A549 (cell line): ENCODE measurements at regions not wholly inside any gene's neighbourhood (a gene's known extent, or its start where the extent isn't known, plus 50 kb on each side); places are given as distances from the start of the nearest gene placed in this dataset.

ENCODE experiments used
- ATAC-seq, 2 experiments: fragments of 200-7000 bp in 1 of 2; fragments of >200 bp in 1 of 2; cut with Nextera tagmentation in 1 of 2; cut with Tn5 transposase in 1 of 2; 3 replicates each; pipeline versions ENCODE4 v1.8.0 to v1.9.1; 2018 to 2020; ENCODE audit warnings: mild to moderate bottlenecking in 1 of 2, moderate library complexity in 1 of 2
- CTCF ChIA-PET: fragments of 300-600 bp; sonication (Branson Sonifier 250); formaldehyde crosslinking; extraction: SDS; loops from one replicate; lab custom pipeline; 2021; ENCODE audit warnings: antibody characterized with exemption, inconsistent platforms; lab: Yijun Ruan, JAX
- POLR2A ChIA-PET: fragments of 350-600 bp; formaldehyde crosslinking; extraction: SDS; loops from one replicate; lab custom pipeline; 2021; ENCODE audit warnings: antibody characterized with exemption, inconsistent platforms; lab: Yijun Ruan, JAX
- DNase-seq, 2 experiments: peaks; one replicate each; pipeline versions ENCODE4 v3.0.0 to v3.0.0-alpha.2; 2011 to 2016; ENCODE audit warnings: low read depth in 1 of 2, low spot score in 1 of 2
- FAIRE-seq: peaks from 2 replicates; lab custom pipeline; 2011; peaks lifted over from hg19 to GRCh38; lab: Jason Lieb, UNC
- H3K27ac ChIP-seq, 2 experiments: fragments of >200 bp; sonication (Bioruptor Twin); formaldehyde crosslinking; 3 replicates each; pipeline ENCODE4 v1.5.1; 2016 to 2017
- H3K4me1 ChIP-seq: fragments of >200 bp; sonication (Bioruptor Twin); formaldehyde crosslinking; 3 replicates; pipeline ENCODE4 v1.6.1; 2016
- H3K4me2 ChIP-seq: fragments of >200 bp; sonication (Bioruptor Twin); formaldehyde crosslinking; 3 replicates; pipeline ENCODE4 v1.6.1; 2016
- H3K4me3 ChIP-seq: fragments of >200 bp; sonication (Bioruptor Twin); formaldehyde crosslinking; 3 replicates; pipeline ENCODE4 v1.5.1; 2016
- H3K9me3 ChIP-seq: fragments of >200 bp; sonication (Bioruptor Twin); formaldehyde crosslinking; 3 replicates; pipeline ENCODE4 v1.6.1; 2016
- BHLHE40 ChIP-seq: IDR thresholded peaks from 2 replicates; pipeline ENCODE4 v1.6.1; 2012; ENCODE audit warnings: low read depth, low read length, inconsistent platforms
- CHD2 ChIP-seq: fragments of 150-350 bp; IDR thresholded peaks from 2 replicates; pipeline ENCODE4 v1.6.1; 2014; ENCODE audit warnings: low read length; ENCODE audit not compliant: partially characterized antibody
- EHF ChIP-seq: fragments of 250-450 bp; sonication (Bioruptor Pico); IDR thresholded peaks from 2 replicates; pipeline ENCODE4 v1.5.0; 2020; ENCODE audit warnings: mild to moderate bottlenecking
- FOXS1 ChIP-seq: fragments of 250-450 bp; sonication (Bioruptor Pico); IDR thresholded peaks from 2 replicates; pipeline ENCODE4 v1.5.0; 2020; ENCODE audit warnings: mild to moderate bottlenecking, moderate library complexity
- HEYL ChIP-seq: fragments of 250-450 bp; sonication (Bioruptor Pico); IDR thresholded peaks from 2 replicates; pipeline ENCODE4 v1.8.0; 2021; ENCODE audit warnings: mild to moderate bottlenecking, moderate library complexity
- KDM1A ChIP-seq: fragments of 200-600 bp; sonication (generic); IDR thresholded peaks from 2 replicates; pipeline ENCODE4 v1.6.1; 2016; ENCODE audit warnings: low read depth, mild to moderate bottlenecking
- MYC ChIP-seq: IDR thresholded peaks from 2 replicates; pipeline ENCODE4 v1.6.1; 2012; ENCODE audit warnings: mild to moderate bottlenecking, inconsistent platforms, low read length, improper control_type of control experiment, borderline replicate concordance
- NPAS2 ChIP-seq: fragments of 250-450 bp; sonication (Bioruptor Pico); IDR thresholded peaks from 2 replicates; pipeline ENCODE4 v1.8.0; 2022; ENCODE audit warnings: mild to moderate bottlenecking, moderate library complexity, borderline replicate concordance
- RFX5 ChIP-seq: fragments of 450-650 bp; IDR thresholded peaks from 2 replicates; pipeline ENCODE4 v1.7.1; 2014; ENCODE audit warnings: antibody characterized with exemption, mild to moderate bottlenecking, moderate library complexity
- RNF2 ChIP-seq: fragments of 200-600 bp; sonication (generic); IDR thresholded peaks from 2 replicates; pipeline ENCODE4 v1.6.1; 2016; ENCODE audit warnings: low read depth, mild to moderate bottlenecking, antibody characterized with exemption, moderate library complexity, borderline replicate concordance
- SMC3 ChIP-seq: fragments of >200 bp; sonication (Bioruptor Twin); formaldehyde crosslinking; IDR thresholded peaks from 3 replicates; pipeline ENCODE4 v1.6.1; 2018; ENCODE audit warnings: inconsistent platforms
- USF2 ChIP-seq: fragments of 450-650 bp; IDR thresholded peaks from 2 replicates; pipeline ENCODE4 v1.6.1; 2014; ENCODE audit warnings: antibody characterized with exemption
- ZC3H11A ChIP-seq: fragments of 450-650 bp; IDR thresholded peaks from 2 replicates; pipeline ENCODE4 v1.6.1; 2014; ENCODE audit warnings: antibody characterized with exemption, mild to moderate bottlenecking
- ZSCAN20 ChIP-seq: fragments of 250-450 bp; sonication (Bioruptor Pico); IDR thresholded peaks from 2 replicates; pipeline ENCODE4 v1.8.0; 2022; ENCODE audit warnings: mild to moderate bottlenecking, moderate library complexity
- WGBS: methylation state at CpG from one replicate; pipeline ENCODE4 v1.1.6; 2017; ENCODE audit errors: missing lambda C conversion rate; 5-methylcytosine and 5-hydroxymethylcytosine counted together
- TF ChIP-seq, protein P1 (sequence below): fragments of 200-600 bp; sonication (generic); IDR thresholded peaks from 2 replicates; pipeline ENCODE4 v1.6.1; 2016; ENCODE audit warnings: antibody characterized with exemption, mild to moderate bottlenecking, moderate library complexity
- TF ChIP-seq, protein P2 (sequence below): IDR thresholded peaks from 2 replicates; pipeline ENCODE4 v1.6.1; 2012

DNA sequence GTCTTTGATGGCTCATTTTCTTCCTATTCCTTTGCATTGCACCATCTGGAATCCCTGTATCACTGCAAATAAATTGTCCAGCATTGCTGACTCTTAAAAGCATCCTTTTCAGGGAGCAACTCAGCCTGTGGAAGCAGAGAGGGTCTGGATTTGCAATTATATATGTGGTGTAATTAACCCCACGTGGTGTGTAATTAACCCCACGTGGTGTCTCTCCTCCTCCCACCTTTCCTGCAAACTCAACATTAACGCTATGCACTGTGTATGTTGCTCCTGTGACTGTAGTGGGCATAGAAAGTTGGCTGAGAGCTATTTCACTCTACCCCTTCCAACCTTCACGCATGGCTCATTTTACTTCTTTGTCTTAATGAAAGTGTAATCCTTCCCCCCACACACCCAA is 689.0 kb upstream of the COBL start:
- no peak overlapping the region for H3K27ac ChIP-seq
- no peak for DNase-seq
- H3K4me1 ChIP-seq: no peaks in the 10 kb centered on the region
- WGBS: 22% methylated on average over 4 of the region's 4 CpGs
- ATAC-seq: no peak
- CTCF ChIA-PET: no interaction called here
- H3K4me2 ChIP-seq: no peak overlapping the region
- no peak overlapping the region for H3K4me3 ChIP-seq
- FAIRE-seq: no peak
- POLR2A ChIA-PET: no interaction called here
- TF ChIP-seq RNF2 (no peak), BHLHE40 (no peak), MYC (no peak), SMC3 (no peak), NPAS2 (no peak), CHD2 (no peak), KDM1A (no peak), ZSCAN20 (CRISPR knock-in tag) (no peak)
- no peaks in the 10 kb centered on the region for H3K9me3 ChIP-seq

DNA sequence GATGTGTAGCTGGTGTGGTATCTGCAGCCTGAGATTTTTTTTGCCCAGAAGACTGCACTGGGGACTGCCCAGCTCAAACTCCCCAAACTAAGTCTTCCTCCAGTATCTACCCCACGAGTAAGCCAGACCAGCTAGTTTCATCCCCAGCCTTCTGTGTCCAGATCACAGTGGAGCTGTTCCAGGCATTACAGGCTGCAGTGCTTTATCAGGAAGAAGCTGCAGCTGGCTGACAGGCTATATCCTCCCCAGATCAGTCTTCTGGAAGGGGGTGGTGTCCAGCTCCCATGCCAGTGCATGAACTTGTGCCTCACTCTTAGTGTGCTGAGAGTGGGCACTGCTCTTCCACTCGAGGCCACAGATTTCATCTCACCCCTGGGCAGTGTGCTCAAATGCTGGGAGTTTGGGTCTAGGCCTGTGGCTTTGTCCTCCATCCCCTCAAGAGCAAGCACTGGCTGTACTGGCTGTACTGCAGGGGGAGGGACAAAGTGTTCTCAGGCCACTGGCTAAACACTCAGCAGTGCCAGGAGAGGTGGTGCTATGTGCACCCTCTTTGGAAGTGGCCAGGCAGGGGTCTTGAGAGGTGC is 679.1 kb upstream of the COBL start:
- WGBS: 0% methylated on average over 1 of the region's 2 CpGs
- CTCF ChIA-PET: no interaction called here
- FAIRE-seq (no peak), DNase-seq (no peak), ATAC-seq (no peak)
- Histone ChIP-seq H3K4me1 (no peaks in the 10 kb centered on the region), H3K27ac (no peak overlapping the region), H3K9me3 (no peaks in the 10 kb centered on the region), H3K4me3 (no peak overlapping the region), H3K4me2 (no peak overlapping the region)
- POLR2A ChIA-PET: no interaction called here
- TF ChIP-seq, protein P1, sequence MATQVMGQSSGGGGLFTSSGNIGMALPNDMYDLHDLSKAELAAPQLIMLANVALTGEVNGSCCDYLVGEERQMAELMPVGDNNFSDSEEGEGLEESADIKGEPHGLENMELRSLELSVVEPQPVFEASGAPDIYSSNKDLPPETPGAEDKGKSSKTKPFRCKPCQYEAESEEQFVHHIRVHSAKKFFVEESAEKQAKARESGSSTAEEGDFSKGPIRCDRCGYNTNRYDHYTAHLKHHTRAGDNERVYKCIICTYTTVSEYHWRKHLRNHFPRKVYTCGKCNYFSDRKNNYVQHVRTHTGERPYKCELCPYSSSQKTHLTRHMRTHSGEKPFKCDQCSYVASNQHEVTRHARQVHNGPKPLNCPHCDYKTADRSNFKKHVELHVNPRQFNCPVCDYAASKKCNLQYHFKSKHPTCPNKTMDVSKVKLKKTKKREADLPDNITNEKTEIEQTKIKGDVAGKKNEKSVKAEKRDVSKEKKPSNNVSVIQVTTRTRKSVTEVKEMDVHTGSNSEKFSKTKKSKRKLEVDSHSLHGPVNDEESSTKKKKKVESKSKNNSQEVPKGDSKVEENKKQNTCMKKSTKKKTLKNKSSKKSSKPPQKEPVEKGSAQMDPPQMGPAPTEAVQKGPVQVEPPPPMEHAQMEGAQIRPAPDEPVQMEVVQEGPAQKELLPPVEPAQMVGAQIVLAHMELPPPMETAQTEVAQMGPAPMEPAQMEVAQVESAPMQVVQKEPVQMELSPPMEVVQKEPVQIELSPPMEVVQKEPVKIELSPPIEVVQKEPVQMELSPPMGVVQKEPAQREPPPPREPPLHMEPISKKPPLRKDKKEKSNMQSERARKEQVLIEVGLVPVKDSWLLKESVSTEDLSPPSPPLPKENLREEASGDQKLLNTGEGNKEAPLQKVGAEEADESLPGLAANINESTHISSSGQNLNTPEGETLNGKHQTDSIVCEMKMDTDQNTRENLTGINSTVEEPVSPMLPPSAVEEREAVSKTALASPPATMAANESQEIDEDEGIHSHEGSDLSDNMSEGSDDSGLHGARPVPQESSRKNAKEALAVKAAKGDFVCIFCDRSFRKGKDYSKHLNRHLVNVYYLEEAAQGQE: no peak
- TF ChIP-seq ZC3H11A (no peak), EHF (CRISPR knock-in tag) (no peak), KDM1A (no peak), HEYL (no peak)

DNA sequence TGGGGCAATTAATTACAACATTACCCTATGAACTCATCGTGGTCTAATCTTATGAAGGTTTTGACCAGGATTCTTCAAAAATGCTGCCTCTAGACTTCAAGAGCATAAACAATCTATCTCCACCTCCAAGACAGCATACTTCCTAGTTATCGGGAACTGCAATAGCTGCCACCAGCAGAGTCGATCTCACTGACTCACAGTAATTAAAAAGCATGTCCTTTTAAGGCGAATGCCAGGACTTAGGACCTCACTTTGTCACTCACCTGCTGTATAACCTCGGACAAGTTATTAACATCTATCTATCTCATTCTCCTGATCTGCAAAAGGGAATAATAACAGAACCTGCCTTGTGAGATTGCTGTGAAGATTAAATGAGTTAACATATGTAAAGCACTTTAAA is 666.0 kb upstream of the COBL start:
- no peak overlapping the region for H3K27ac ChIP-seq
- FAIRE-seq: no peak
- H3K4me1 ChIP-seq: no peaks in the 10 kb centered on the region
- ChIA-PET POLR2A (no interaction called here), CTCF (no interaction called here)
- WGBS: 0% methylated on average over 5 of the region's 5 CpGs
- no peaks in the 10 kb centered on the region for H3K9me3 ChIP-seq
- no peak overlapping the region for H3K4me2 ChIP-seq
- ATAC-seq: no peak
- TF ChIP-seq RFX5 (no peak), USF2 (no peak), FOXS1 (CRISPR knock-in tag) (no peak)
- TF ChIP-seq, protein P2, sequence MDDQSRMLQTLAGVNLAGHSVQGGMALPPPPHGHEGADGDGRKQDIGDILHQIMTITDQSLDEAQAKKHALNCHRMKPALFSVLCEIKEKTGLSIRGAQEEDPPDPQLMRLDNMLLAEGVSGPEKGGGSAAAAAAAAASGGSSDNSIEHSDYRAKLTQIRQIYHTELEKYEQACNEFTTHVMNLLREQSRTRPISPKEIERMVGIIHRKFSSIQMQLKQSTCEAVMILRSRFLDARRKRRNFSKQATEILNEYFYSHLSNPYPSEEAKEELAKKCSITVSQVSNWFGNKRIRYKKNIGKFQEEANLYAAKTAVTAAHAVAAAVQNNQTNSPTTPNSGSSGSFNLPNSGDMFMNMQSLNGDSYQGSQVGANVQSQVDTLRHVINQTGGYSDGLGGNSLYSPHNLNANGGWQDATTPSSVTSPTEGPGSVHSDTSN: no peak
- H3K4me3 ChIP-seq: no peak overlapping the region
- DNase-seq: no peak
